ENCODE measurements at regions not wholly inside any gene's neighbourhood (a gene's known extent, or its start where the extent isn't known, plus 50 kb on each side); places are given as distances from the start of the nearest gene placed in this dataset.

GRCh38 chr14:81993432-81993831, 459.8 kb upstream of the SEL1L start:
- H3K27ac Mint-ChIP-seq (ENCODE audit: low read depth, unreplicated experiment) = no peak overlapping the region
- intact Hi-C loops (cut with micrococcal nuclease) = loop anchor here (5.0 to 10.0 kb wide), 2 partner anchors 366 to 1301 kb away; no protein-coding TSS in a partner anchor

GRCh38 chr14:82003426-82003825, 469.8 kb upstream of the SEL1L start:
- peaks cover 13% of the 10 kb centered on the region for H3K4me1 Mint-ChIP-seq (ENCODE audit: insufficient read depth, unreplicated experiment)
- CTCF ChIA-PET = interaction anchor here (0.6 to 1.4 kb wide), 2 partner anchors 13 to 431 kb away, joined by 4 to 7 read pairs; no protein-coding TSS in a partner anchor
- TF ChIP-seq CTCF (IDR thresholded peaks at IDR 0.05; ENCODE audit: unreplicated experiment) = no peak

More at GRCh38 chr14:81993432-81993831, 459.8 kb upstream of the SEL1L start:
- Mint-ChIP-seq H3K9me3 (ENCODE audit: unreplicated experiment) (no peaks in the 10 kb centered on the region), H3K4me1 (ENCODE audit: insufficient read depth, unreplicated experiment) (peaks cover 5% of the 10 kb centered on the region), H3K27me3 (ENCODE audit: insufficient read depth, unreplicated experiment) (no peaks in the 10 kb centered on the region), H3K4me3 (ENCODE audit: unreplicated experiment) (no peak overlapping the region), H3K36me3 (ENCODE audit: insufficient read depth, unreplicated experiment) (no peaks in the 10 kb centered on the region)
- POLR2A ChIA-PET = interaction anchor here (0.6 kb wide), 1 partner anchor 695 kb away, joined by 3 read pairs; no protein-coding TSS in a partner anchor
- no peak for TF ChIP-seq CTCF (IDR thresholded peaks at IDR 0.05; ENCODE audit: unreplicated experiment)
- CTCF ChIA-PET = interaction anchor here (0.6 to 2.0 kb wide), 5 partner anchors 8 to 881 kb away, joined by 3 to 6 read pairs (median 3); no protein-coding TSS in a partner anchor
- no peak for DNase-seq (ENCODE audit: unreplicated experiment)
- no TSS peak for BruUV-seq (replicated peaks)

GRCh38 chr14:82009076-82009475, 475.4 kb upstream of the SEL1L start:
- ChIA-PET CTCF (interaction anchor here (0.6 to 0.9 kb wide), 3 partner anchors 16 to 439 kb away, joined by 3 to 5 read pairs (median 3); no protein-coding TSS in a partner anchor), POLR2A (no interaction called here)
- intact Hi-C loops (cut with micrococcal nuclease) = no loop called here
- no peak overlapping the region for H3K27ac Mint-ChIP-seq (ENCODE audit: low read depth, unreplicated experiment)
- no peaks in the 10 kb centered on the region for H3K36me3 Mint-ChIP-seq (ENCODE audit: insufficient read depth, unreplicated experiment)
- peaks cover 13% of the 10 kb centered on the region for H3K4me1 Mint-ChIP-seq (ENCODE audit: insufficient read depth, unreplicated experiment)
- H3K27me3 Mint-ChIP-seq (ENCODE audit: insufficient read depth, unreplicated experiment) = no peaks in the 10 kb centered on the region
- peak; percentile 35 for DNase-seq (ENCODE audit: unreplicated experiment)
- BruUV-seq (replicated peaks) = no TSS peak
- H3K4me3 Mint-ChIP-seq (ENCODE audit: unreplicated experiment) = no peak overlapping the region
- H3K9me3 Mint-ChIP-seq (ENCODE audit: unreplicated experiment) = no peaks in the 10 kb centered on the region
- peak; percentile 26 for TF ChIP-seq CTCF (IDR thresholded peaks at IDR 0.05; ENCODE audit: unreplicated experiment)

More at GRCh38 chr14:82003426-82003825, 469.8 kb upstream of the SEL1L start:
- intact Hi-C loops (cut with micrococcal nuclease) = no loop called here
- H3K9me3 Mint-ChIP-seq (ENCODE audit: unreplicated experiment) = peaks cover 22% of the 10 kb centered on the region
- POLR2A ChIA-PET = no interaction called here
- H3K36me3 Mint-ChIP-seq (ENCODE audit: insufficient read depth, unreplicated experiment) = no peaks in the 10 kb centered on the region
- no peak overlapping the region for H3K27ac Mint-ChIP-seq (ENCODE audit: low read depth, unreplicated experiment)
- H3K4me3 Mint-ChIP-seq (ENCODE audit: unreplicated experiment) = no peak overlapping the region
- H3K27me3 Mint-ChIP-seq (ENCODE audit: insufficient read depth, unreplicated experiment) = no peaks in the 10 kb centered on the region
- peak; percentile 6 for DNase-seq (ENCODE audit: unreplicated experiment)
- BruUV-seq (replicated peaks) = no TSS peak

GRCh38 chr14:82009993-82010392, 476.3 kb upstream of the SEL1L start:
- CTCF ChIA-PET = interaction anchor here (0.9 to 1.3 kb wide), 2 partner anchors 17 to 271 kb away, joined by 3 to 5 read pairs; no protein-coding TSS in a partner anchor

More at GRCh38 chr14:82009993-82010392, 476.3 kb upstream of the SEL1L start:
- TF ChIP-seq CTCF (IDR thresholded peaks at IDR 0.05; ENCODE audit: unreplicated experiment) = no peak
- H3K27me3 Mint-ChIP-seq (ENCODE audit: insufficient read depth, unreplicated experiment) = no peaks in the 10 kb centered on the region
- no peak overlapping the region for H3K4me3 Mint-ChIP-seq (ENCODE audit: unreplicated experiment)
- no peaks in the 10 kb centered on the region for H3K9me3 Mint-ChIP-seq (ENCODE audit: unreplicated experiment)
- H3K27ac Mint-ChIP-seq (ENCODE audit: low read depth, unreplicated experiment) = no peak overlapping the region
- H3K4me1 Mint-ChIP-seq (ENCODE audit: insufficient read depth, unreplicated experiment) = peaks cover 13% of the 10 kb centered on the region
- POLR2A ChIA-PET = no interaction called here
- no peaks in the 10 kb centered on the region for H3K36me3 Mint-ChIP-seq (ENCODE audit: insufficient read depth, unreplicated experiment)
- BruUV-seq (replicated peaks) = no TSS peak
- DNase-seq (ENCODE audit: unreplicated experiment) = no peak
- intact Hi-C loops (cut with micrococcal nuclease) = no loop called here
